ENCODE measurements at regions not wholly inside any gene's neighbourhood (a gene's known extent, or its start where the extent isn't known, plus 50 kb on each side); places are given as distances from the start of the nearest gene placed in this dataset.

GRCh38 chr1:143625886-143626285, 345.9 kb downstream of the FAM72C start:
- Histone ChIP-seq H3K27me3 (ENCODE audit: control insufficient read depth, insufficient read depth, low read length) (no peaks in the 10 kb centered on the region), H3K4me1 (ENCODE audit: control insufficient read depth in 2 of 3, insufficient read depth in 2 of 3, low read depth in 1 of 3, low read length in 3 of 3) (no peaks in the 10 kb centered on the region), H3K36me3 (ENCODE audit: control insufficient read depth in 2 of 3, insufficient read depth in 3 of 3, low read length in 3 of 3) (no peaks in the 10 kb centered on the region), H3K27ac (ENCODE audit: low read depth in 2 of 2, low read length in 2 of 2) (no peak overlapping the region), H3K9me3 (ENCODE audit: control insufficient read depth in 2 of 3, insufficient read depth in 1 of 3, low read length in 3 of 3) (no peaks in the 10 kb centered on the region), H3K4me3 (ENCODE audit: low read length in 3 of 3) (no peak overlapping the region), H3K9ac (ENCODE audit: low read length in 3 of 3) (no peak overlapping the region)
- FAIRE-seq (no peak), DNase-seq (no peak)
- TF ChIP-seq, protein P1, sequence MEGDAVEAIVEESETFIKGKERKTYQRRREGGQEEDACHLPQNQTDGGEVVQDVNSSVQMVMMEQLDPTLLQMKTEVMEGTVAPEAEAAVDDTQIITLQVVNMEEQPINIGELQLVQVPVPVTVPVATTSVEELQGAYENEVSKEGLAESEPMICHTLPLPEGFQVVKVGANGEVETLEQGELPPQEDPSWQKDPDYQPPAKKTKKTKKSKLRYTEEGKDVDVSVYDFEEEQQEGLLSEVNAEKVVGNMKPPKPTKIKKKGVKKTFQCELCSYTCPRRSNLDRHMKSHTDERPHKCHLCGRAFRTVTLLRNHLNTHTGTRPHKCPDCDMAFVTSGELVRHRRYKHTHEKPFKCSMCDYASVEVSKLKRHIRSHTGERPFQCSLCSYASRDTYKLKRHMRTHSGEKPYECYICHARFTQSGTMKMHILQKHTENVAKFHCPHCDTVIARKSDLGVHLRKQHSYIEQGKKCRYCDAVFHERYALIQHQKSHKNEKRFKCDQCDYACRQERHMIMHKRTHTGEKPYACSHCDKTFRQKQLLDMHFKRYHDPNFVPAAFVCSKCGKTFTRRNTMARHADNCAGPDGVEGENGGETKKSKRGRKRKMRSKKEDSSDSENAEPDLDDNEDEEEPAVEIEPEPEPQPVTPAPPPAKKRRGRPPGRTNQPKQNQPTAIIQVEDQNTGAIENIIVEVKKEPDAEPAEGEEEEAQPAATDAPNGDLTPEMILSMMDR (IDR thresholded peaks at IDR 0.05; ENCODE audit: borderline replicate concordance, extremely low read depth, insufficient read depth), result no peak
- intact Hi-C loops (cut with DNase I), result no loop called here

- intact Hi-C loops (cut with DNase I), result no loop called here
- DNase-seq, result no peak
- no peak overlapping the region for H3K27ac ChIP-seq (ENCODE audit: low read depth in 2 of 2, low read length in 2 of 2)
- no peak for FAIRE-seq
- no peaks in the 10 kb centered on the region for H3K9me3 ChIP-seq (ENCODE audit: control insufficient read depth in 2 of 3, insufficient read depth in 1 of 3, low read length in 3 of 3)
- no peak overlapping the region for H3K9ac ChIP-seq (ENCODE audit: low read length in 3 of 3)
- TF ChIP-seq, protein P1 (IDR thresholded peaks at IDR 0.05; ENCODE audit: borderline replicate concordance, extremely low read depth, insufficient read depth), result no peak
- H3K36me3 ChIP-seq (ENCODE audit: control insufficient read depth in 2 of 3, insufficient read depth in 3 of 3, low read length in 3 of 3), result no peaks in the 10 kb centered on the region
- H3K27me3 ChIP-seq (ENCODE audit: control insufficient read depth, insufficient read depth, low read length), result no peaks in the 10 kb centered on the region
- H3K4me3 ChIP-seq (ENCODE audit: low read length in 3 of 3), result no peak overlapping the region
- no peaks in the 10 kb centered on the region for H3K4me1 ChIP-seq (ENCODE audit: control insufficient read depth in 2 of 3, insufficient read depth in 2 of 3, low read depth in 1 of 3, low read length in 3 of 3)
Measured at GRCh38 chr1:143619851-143620250, 351.9 kb downstream of the FAM72C start.

- no peaks in the 10 kb centered on the region for H3K36me3 ChIP-seq (ENCODE audit: control insufficient read depth in 2 of 3, insufficient read depth in 3 of 3, low read length in 3 of 3)
- no peak for DNase-seq
- intact Hi-C loops (cut with DNase I), result no loop called here
- TF ChIP-seq, protein P1 (IDR thresholded peaks at IDR 0.05; ENCODE audit: borderline replicate concordance, extremely low read depth, insufficient read depth), result no peak
- H3K4me1 ChIP-seq (ENCODE audit: control insufficient read depth in 2 of 3, insufficient read depth in 2 of 3, low read depth in 1 of 3, low read length in 3 of 3), result no peaks in the 10 kb centered on the region
- H3K4me3 ChIP-seq (ENCODE audit: low read length in 3 of 3), result no peak overlapping the region
- H3K27ac ChIP-seq (ENCODE audit: low read depth in 2 of 2, low read length in 2 of 2), result no peak overlapping the region
- H3K9me3 ChIP-seq (ENCODE audit: control insufficient read depth in 2 of 3, insufficient read depth in 1 of 3, low read length in 3 of 3), result no peaks in the 10 kb centered on the region
- FAIRE-seq, result no peak
- no peaks in the 10 kb centered on the region for H3K27me3 ChIP-seq (ENCODE audit: control insufficient read depth, insufficient read depth, low read length)
- H3K9ac ChIP-seq (ENCODE audit: low read length in 3 of 3), result no peak overlapping the region
Measured at GRCh38 chr1:143611159-143611558, 360.6 kb downstream of the FAM72C start.

- H3K27ac ChIP-seq (ENCODE audit: low read depth in 2 of 2, low read length in 2 of 2), result no peak overlapping the region
- DNase-seq (no peak), FAIRE-seq (no peak)
- H3K9ac ChIP-seq (ENCODE audit: low read length in 3 of 3), result no peak overlapping the region
- no peaks in the 10 kb centered on the region for H3K9me3 ChIP-seq (ENCODE audit: control insufficient read depth in 2 of 3, insufficient read depth in 1 of 3, low read length in 3 of 3)
- H3K27me3 ChIP-seq (ENCODE audit: control insufficient read depth, insufficient read depth, low read length), result no peaks in the 10 kb centered on the region
- no peaks in the 10 kb centered on the region for H3K36me3 ChIP-seq (ENCODE audit: control insufficient read depth in 2 of 3, insufficient read depth in 3 of 3, low read length in 3 of 3)
- intact Hi-C loops (cut with DNase I), result no loop called here
- TF ChIP-seq, protein P1 (IDR thresholded peaks at IDR 0.05; ENCODE audit: borderline replicate concordance, extremely low read depth, insufficient read depth), result no peak
- H3K4me1 ChIP-seq (ENCODE audit: control insufficient read depth in 2 of 3, insufficient read depth in 2 of 3, low read depth in 1 of 3, low read length in 3 of 3), result no peaks in the 10 kb centered on the region
- no peak overlapping the region for H3K4me3 ChIP-seq (ENCODE audit: low read length in 3 of 3)
Measured at GRCh38 chr1:143610196-143610595, 361.6 kb downstream of the FAM72C start.
